Prostate gland (tissue), 2 donors: ENCODE measurements at regions not wholly inside any gene's neighbourhood (a gene's known extent, or its start where the extent isn't known, plus 50 kb on each side); places are given as distances from the start of the nearest gene placed in this dataset.

Source experiments
- CTCF ChIP-seq, 4 experiments: fragments of 200-600 bp in 2 of 4; fragments of 450-650 bp in 2 of 4; sonication (generic) in 2 of 4; IDR thresholded peaks; 1 replicate in 3 of 4; 2 replicates in 1 of 4; pipeline ENCODE4 v1.5.1; 2016 to 2019; ENCODE audit warnings: antibody characterized with exemption in 4 of 4, mild to moderate bottlenecking in 2 of 4, moderate library complexity in 2 of 4
- POLR2A ChIP-seq: fragments of 450-650 bp; IDR thresholded peaks from one replicate; pipeline ENCODE4 v1.6.1; 2016; ENCODE audit warnings: antibody characterized with exemption, mild to moderate bottlenecking
- POLR2AphosphoS5 ChIP-seq: sonication (generic); formaldehyde crosslinking; IDR thresholded peaks from one replicate; pipeline ENCODE4 v1.6.1; 2017; ENCODE audit warnings: antibody characterized with exemption

- TF ChIP-seq CTCF (IDR thresholded peaks at IDR 0.05): no peak
- no peak for TF ChIP-seq POLR2A
- TF ChIP-seq POLR2AphosphoS5: no peak
These were observed 207.0 kb upstream of the ZMIZ1 start for GRCh38 chr10:78861529-78862327.
